Karpas-422 (cell line): ENCODE measurements at regions not wholly inside any gene's neighbourhood (a gene's known extent, or its start where the extent isn't known, plus 50 kb on each side); places are given as distances from the start of the nearest gene placed in this dataset.
A peak's percentile ranks its signal among the peaks of the same experiment; 100 is the strongest.
"Not testable (repeated sequence)": the region's sequence is repeated elsewhere in the genome, so short reads cannot be mapped to it uniquely, and the experiment has no call there.

Source experiments
- DNase-seq: peaks from one replicate; pipeline ENCODE4 v3.0.0-alpha.2; 2015
- H2AFZ ChIP-seq: fragments of 200-600 bp; sonication (generic); 2 replicates; pipeline ENCODE4 v1.6.1; 2014; ENCODE audit warnings: antibody characterized with exemption, low read length, mixed read lengths
- H3K27ac ChIP-seq: fragments of 200-600 bp; sonication (generic); 2 replicates; pipeline ENCODE4 v1.5.1; 2014; ENCODE audit warnings: mild to moderate bottlenecking, low read length, moderate library complexity
- H3K27me3 ChIP-seq: fragments of 200-600 bp; sonication (generic); 2 replicates; pipeline ENCODE4 v1.6.1; 2014; ENCODE audit warnings: low read length, mixed read lengths
- H3K36me3 ChIP-seq: fragments of 200-600 bp; sonication (generic); 2 replicates; pipeline ENCODE4 v1.6.1; 2014; ENCODE audit warnings: low read length, mixed read lengths; ENCODE audit not compliant: insufficient read depth
- H3K4me1 ChIP-seq: fragments of 200-600 bp; sonication (generic); 2 replicates; pipeline ENCODE4 v1.6.1; 2014; ENCODE audit warnings: mild to moderate bottlenecking, low read length, mixed read lengths
- H3K4me2 ChIP-seq: fragments of 200-600 bp; sonication (generic); 2 replicates; pipeline ENCODE4 v1.6.1; 2014; ENCODE audit warnings: low read length, low read depth, mild to moderate bottlenecking; ENCODE audit not compliant: poor library complexity, severe bottlenecking
- H3K4me3 ChIP-seq: fragments of 200-600 bp; sonication (generic); 2 replicates; pipeline ENCODE4 v1.5.1; 2014; ENCODE audit warnings: mild to moderate bottlenecking, antibody characterized with exemption, low read length, mixed read lengths
- H3K79me2 ChIP-seq: fragments of 200-600 bp; sonication (generic); 2 replicates; pipeline ENCODE4 v1.6.1; 2014; ENCODE audit warnings: mild to moderate bottlenecking, low read length, mixed read lengths
- H3K9ac ChIP-seq: fragments of 200-600 bp; sonication (generic); 2 replicates; pipeline ENCODE4 v1.6.0; 2014; ENCODE audit warnings: low read length
- H3K9me2 ChIP-seq: fragments of 200-600 bp; sonication (generic), shearing (Covaris generic); replicated peaks from 2 replicates; pipeline ENCODE4 v1.6.0; 2014; ENCODE audit warnings: mild to moderate bottlenecking, low read length, moderate library complexity; ENCODE audit not compliant: insufficient read depth
- H3K9me3 ChIP-seq: fragments of 300-700, 200-600 bp; sonication (generic); 2 replicates; pipeline ENCODE4 v1.6.1; 2014; ENCODE audit warnings: low read length, mixed read lengths
- H4K20me1 ChIP-seq: fragments of 200-600 bp; sonication (generic); 2 replicates; pipeline ENCODE4 v1.6.1; 2014; ENCODE audit warnings: mild to moderate bottlenecking, antibody characterized with exemption, low read length, low read depth; ENCODE audit not compliant: insufficient read depth

DNA sequence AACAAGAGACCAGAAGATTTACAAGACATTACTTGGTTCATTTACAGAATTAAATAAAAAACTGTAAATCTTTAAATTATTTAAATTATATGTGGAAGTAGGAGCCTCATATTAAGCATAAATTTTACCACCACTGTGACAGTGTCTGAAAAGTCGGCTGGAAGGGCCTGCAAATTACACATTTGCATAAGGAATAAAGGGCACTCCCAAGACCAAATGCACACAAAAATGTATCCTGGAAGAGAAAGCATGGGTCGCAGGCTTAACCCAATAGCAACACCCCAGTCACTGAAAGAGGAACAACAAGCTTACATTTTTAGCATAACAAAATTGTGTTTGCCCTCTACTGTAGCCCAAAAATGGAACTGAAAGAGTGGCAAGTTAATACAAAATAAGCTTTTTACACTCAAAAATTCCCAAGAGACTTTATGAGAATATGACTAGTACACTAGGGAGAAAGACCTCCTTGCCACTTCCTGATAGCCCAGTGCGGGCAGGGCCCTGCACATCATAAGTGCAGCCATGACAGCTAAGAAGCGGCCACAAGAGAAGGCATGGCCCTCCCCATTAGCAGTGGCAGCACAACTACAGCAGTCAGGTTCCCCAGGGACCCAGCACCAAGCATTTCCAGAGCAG, 482.0 kb downstream of the DTWD2 start:
- no peaks in the 10 kb centered on the region for H3K9me2 ChIP-seq
- peaks cover 10% of the 10 kb centered on the region for H3K4me1 ChIP-seq
- DNase-seq: peak; percentile 53
- H3K4me2 ChIP-seq: no peak overlapping the region
- no peak overlapping the region for H3K9ac ChIP-seq
- H3K4me3 ChIP-seq: no peak overlapping the region
- H3K27ac ChIP-seq: no peak overlapping the region
- H3K9me3 ChIP-seq: no peaks in the 10 kb centered on the region
- no peak overlapping the region for H2AFZ ChIP-seq
- no peaks in the 10 kb centered on the region for H3K79me2 ChIP-seq
- H3K27me3 ChIP-seq: no peaks in the 10 kb centered on the region
- H3K36me3 ChIP-seq: no peaks in the 10 kb centered on the region
- no peaks in the 10 kb centered on the region for H4K20me1 ChIP-seq

- not testable (repeated sequence) for DNase-seq, H3K4me3 ChIP-seq, H3K4me2 ChIP-seq, H3K36me3 ChIP-seq, H3K9ac ChIP-seq, H3K9me2 ChIP-seq, H3K79me2 ChIP-seq, H3K9me3 ChIP-seq, H2AFZ ChIP-seq, H3K27me3 ChIP-seq, H3K27ac ChIP-seq, H4K20me1 ChIP-seq
- peaks cover 10% of the 10 kb centered on the region for H3K4me1 ChIP-seq
Measured at GRCh38 chr5:118502232-118502631, 486.1 kb downstream of the DTWD2 start.

DNA sequence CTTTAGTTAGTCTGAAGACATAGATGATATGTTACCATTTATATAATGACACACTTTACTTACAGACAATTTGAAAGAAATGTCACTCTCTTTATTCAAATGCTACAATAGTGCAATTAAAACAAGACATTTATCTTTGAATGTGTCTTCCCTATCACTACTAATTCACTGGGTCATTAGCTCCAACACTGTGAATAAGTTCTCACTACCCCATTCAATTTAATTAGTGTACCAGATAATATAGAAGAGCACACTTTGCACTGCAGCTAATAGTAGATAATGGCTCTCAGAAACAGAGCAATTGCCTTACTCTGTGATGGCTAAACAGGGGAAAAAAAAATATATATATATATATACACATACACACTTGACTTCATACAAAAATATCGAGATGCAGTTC, 497.0 kb downstream of the DTWD2 start:
- H3K4me2 ChIP-seq: no peak overlapping the region
- no peak overlapping the region for H3K9ac ChIP-seq
- H3K79me2 ChIP-seq: no peaks in the 10 kb centered on the region

GRCh38 chr5:118486647-118487225, 501.6 kb downstream of the DTWD2 start:
- H3K9ac ChIP-seq: no peak overlapping the region
- H4K20me1 ChIP-seq: no peaks in the 10 kb centered on the region
- no peaks in the 10 kb centered on the region for H3K4me1 ChIP-seq
- no peaks in the 10 kb centered on the region for H3K9me3 ChIP-seq
- no peak overlapping the region for H3K4me3 ChIP-seq
- no peaks in the 10 kb centered on the region for H3K36me3 ChIP-seq
- H3K9me2 ChIP-seq: no peaks in the 10 kb centered on the region; the same call in 1 of the 2 replicates
- H3K27ac ChIP-seq: no peak overlapping the region
- no peaks in the 10 kb centered on the region for H3K79me2 ChIP-seq
- H3K27me3 ChIP-seq: no peaks in the 10 kb centered on the region
- no peak for DNase-seq
- no peak overlapping the region for H2AFZ ChIP-seq
- no peak overlapping the region for H3K4me2 ChIP-seq

More for the DNA sequence above, 497.0 kb downstream of the DTWD2 start:
- Histone ChIP-seq H3K4me1 (no peaks in the 10 kb centered on the region), H3K27me3 (no peaks in the 10 kb centered on the region), H3K9me2 (no peaks in the 10 kb centered on the region), H3K4me3 (no peak overlapping the region), H3K36me3 (no peaks in the 10 kb centered on the region), H3K9me3 (no peaks in the 10 kb centered on the region), H3K27ac (no peak overlapping the region), H2AFZ (no peak overlapping the region), H4K20me1 (no peaks in the 10 kb centered on the region)
- DNase-seq: no peak

DNA sequence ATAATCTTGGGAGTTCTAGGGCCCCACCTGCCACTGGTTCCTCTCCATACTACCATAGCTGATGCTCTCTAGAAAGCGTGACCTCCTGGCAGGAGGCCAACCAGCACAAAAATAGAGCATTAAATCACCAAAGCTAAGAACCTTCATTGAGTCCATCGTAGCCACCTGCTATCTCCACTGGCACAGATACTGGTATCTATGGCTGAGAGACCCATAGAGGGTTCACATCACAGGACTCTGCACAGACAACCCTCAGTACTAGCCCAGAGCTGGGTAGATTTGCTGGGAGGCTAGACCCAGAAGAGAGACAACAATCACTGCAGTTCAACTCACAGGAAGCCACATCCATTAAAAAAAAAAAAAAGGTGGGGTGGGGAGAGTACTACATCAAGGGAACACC, 509.1 kb downstream of the DTWD2 start:
- H3K27ac ChIP-seq: no peak overlapping the region
- no peak overlapping the region for H2AFZ ChIP-seq
- H3K4me1 ChIP-seq: no peaks in the 10 kb centered on the region
- DNase-seq: no peak
- no peak overlapping the region for H3K9ac ChIP-seq
- H4K20me1 ChIP-seq: no peaks in the 10 kb centered on the region
- no peaks in the 10 kb centered on the region for H3K9me3 ChIP-seq
- H3K4me3 ChIP-seq: no peak overlapping the region
- H3K79me2 ChIP-seq: no peaks in the 10 kb centered on the region
- no peaks in the 10 kb centered on the region for H3K27me3 ChIP-seq
- no peak overlapping the region for H3K4me2 ChIP-seq
- no peaks in the 10 kb centered on the region; the same call in 1 of the 2 replicates for H3K9me2 ChIP-seq
- H3K36me3 ChIP-seq: no peaks in the 10 kb centered on the region

DNA sequence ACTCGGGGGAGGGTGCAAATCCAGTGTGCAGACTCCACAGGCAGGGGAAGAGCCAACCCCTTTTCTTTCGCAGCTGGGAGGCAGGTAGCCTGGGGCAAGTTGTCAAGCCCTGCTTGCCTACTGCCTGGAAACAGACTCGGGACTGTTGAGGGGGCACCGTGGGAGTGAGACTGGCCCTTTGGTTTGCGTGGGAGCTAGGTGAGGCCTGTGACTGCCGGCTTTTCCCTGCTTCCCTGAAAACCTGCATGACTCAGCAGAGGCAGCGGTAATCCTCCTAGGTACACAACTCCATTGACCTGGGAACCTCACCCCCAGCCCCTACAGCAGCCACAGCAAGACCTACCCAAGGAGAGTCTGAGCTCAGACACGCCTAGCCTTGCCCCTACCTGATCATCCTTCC, 509.5 kb downstream of the DTWD2 start:
- no peak overlapping the region for H3K27ac ChIP-seq
- H3K9me3 ChIP-seq: no peaks in the 10 kb centered on the region
- no peaks in the 10 kb centered on the region for H3K36me3 ChIP-seq

DNA sequence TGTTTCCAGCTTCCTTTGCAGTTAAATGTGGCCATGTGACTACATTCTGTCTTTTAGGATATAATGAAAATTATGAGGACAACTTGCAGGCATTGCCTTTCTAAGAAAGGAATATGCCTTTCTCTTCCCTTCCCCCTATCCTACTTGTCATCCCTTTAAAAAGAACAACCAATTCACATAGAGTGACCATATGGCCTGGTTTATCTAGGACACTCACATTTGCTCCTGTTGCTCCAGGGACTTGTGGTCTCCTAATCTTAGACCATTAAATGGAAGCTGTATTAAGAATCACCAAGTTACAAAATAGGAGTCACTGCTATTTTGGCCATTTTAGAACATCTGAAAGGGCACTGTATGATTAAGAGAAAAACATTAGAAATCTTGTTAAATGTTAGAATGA, 520.3 kb downstream of the DTWD2 start:
- Histone ChIP-seq H3K27me3 (no peaks in the 10 kb centered on the region), H3K27ac (no peak overlapping the region), H3K79me2 (no peaks in the 10 kb centered on the region), H3K4me1 (no peaks in the 10 kb centered on the region), H3K4me3 (no peak overlapping the region), H3K9ac (no peak overlapping the region), H3K4me2 (no peak overlapping the region), H3K9me3 (no peaks in the 10 kb centered on the region), H2AFZ (no peak overlapping the region), H4K20me1 (no peaks in the 10 kb centered on the region), H3K9me2 (no peaks in the 10 kb centered on the region), H3K36me3 (no peaks in the 10 kb centered on the region)
- DNase-seq: no peak

More for the DNA sequence above, 509.5 kb downstream of the DTWD2 start:
- Histone ChIP-seq H3K27me3 (no peaks in the 10 kb centered on the region), H2AFZ (no peak overlapping the region), H3K9me2 (no peaks in the 10 kb centered on the region; the same call in 1 of the 2 replicates), H4K20me1 (no peaks in the 10 kb centered on the region), H3K4me2 (no peak overlapping the region), H3K4me3 (no peak overlapping the region), H3K79me2 (no peaks in the 10 kb centered on the region), H3K4me1 (no peaks in the 10 kb centered on the region), H3K9ac (no peak overlapping the region)
- no peak for DNase-seq

GRCh38 chr5:118467103-118467502, 521.2 kb downstream of the DTWD2 start:
- H3K27me3 ChIP-seq: no peaks in the 10 kb centered on the region
- H3K9me2 ChIP-seq: no peaks in the 10 kb centered on the region
- H3K9ac ChIP-seq: no peak overlapping the region
- no peak overlapping the region for H3K4me2 ChIP-seq
- no peaks in the 10 kb centered on the region for H3K9me3 ChIP-seq
- H3K4me3 ChIP-seq: no peak overlapping the region
- no peak overlapping the region for H3K27ac ChIP-seq
- no peak overlapping the region for H2AFZ ChIP-seq
- H3K79me2 ChIP-seq: no peaks in the 10 kb centered on the region
- H3K4me1 ChIP-seq: no peaks in the 10 kb centered on the region
- DNase-seq: no peak
- no peaks in the 10 kb centered on the region for H3K36me3 ChIP-seq
- no peaks in the 10 kb centered on the region for H4K20me1 ChIP-seq
